GM18517 (cell line): ENCODE measurements at regions not wholly inside any gene's neighbourhood (a gene's known extent, or its start where the extent isn't known, plus 50 kb on each side); places are given as distances from the start of the nearest gene placed in this dataset.
"Not testable (repeated sequence)": the region's sequence is repeated elsewhere in the genome, so short reads cannot be mapped to it uniquely, and the experiment has no call there.

Experiments used
- ATAC-seq: cut with Tn5 transposase; IDR thresholded peaks from one replicate; pipeline ENCODE4 v1.9.1; 2021; ENCODE audit warnings: mild to moderate bottlenecking, moderate library complexity; ENCODE audit not compliant: unreplicated experiment

DNA sequence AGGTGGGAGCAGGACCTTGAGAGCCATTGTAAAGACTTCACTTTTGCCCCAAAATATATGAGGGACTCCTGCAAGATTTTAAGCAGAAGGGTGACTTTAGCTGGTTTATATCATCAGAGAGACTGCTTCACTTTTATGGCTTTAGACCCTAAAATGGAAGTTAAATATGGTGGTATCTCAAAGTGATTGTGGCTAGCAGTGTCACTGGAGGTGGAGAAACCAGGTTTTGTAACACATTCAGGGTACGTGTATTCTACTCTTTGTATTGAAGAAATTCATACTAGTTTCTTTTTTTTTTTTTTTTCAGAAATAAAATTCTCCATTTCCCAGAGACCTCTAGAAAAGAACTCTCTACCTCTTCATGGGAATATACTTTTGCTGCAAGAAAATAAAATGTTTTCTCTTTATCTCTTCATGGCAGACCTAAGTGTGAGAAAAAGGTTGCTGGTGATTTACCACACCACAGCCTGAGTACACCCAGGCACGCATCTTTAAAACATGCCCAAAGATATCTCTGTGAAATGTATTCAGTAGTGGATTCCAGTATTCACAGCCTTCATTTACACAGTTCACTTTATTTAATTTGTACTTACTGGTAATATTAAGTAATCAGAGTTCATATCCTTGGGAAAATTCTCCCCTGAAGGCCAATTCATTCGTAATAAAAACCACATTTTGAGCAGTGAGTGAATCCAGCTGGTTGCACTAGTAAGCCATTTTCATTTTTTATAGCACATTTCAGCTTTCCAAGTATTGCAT lies 74.3 kb upstream of the GUCY1A1 start:
- no peak for ATAC-seq

GRCh38 chr4:155591738-155592143 lies 74.9 kb upstream of the GUCY1A1 start:
- no peak for ATAC-seq

DNA sequence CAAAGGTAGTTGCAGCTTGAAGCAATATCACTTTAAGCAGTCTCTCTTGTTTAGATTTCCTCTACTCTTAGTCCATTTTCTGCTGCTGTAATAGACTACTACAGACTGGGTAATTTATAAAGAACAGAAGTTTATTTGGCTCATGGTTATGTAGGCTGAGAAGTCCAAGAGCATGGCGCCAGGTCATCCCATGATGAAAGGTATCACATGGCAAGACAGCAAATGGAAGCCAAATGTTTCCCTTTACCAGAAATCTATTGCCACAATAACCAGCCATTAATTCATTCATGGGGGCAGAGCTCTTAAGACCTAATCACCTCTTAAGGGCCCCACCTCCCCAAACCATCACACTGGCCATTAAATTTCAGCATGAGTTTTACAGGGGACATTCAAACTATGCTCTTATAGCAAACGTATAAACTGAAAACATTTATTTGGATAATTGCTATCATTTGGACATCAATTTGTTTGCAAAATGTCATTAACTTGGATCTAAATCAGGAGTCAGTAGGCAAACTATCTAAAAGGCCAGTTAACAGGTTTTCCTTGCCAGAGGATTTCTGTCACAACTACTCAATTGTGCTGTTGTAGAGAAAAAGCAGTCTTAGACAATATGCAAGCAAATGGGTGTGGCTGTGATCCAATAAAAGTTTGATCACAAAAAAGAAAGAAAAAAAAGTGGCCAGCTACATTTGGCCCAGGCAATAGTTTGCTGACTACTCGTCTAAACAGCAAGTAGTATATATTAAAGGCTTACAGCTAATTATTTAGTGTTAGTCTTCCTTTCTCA lies 75.7 kb upstream of the GUCY1A1 start:
- ATAC-seq = no peak

DNA sequence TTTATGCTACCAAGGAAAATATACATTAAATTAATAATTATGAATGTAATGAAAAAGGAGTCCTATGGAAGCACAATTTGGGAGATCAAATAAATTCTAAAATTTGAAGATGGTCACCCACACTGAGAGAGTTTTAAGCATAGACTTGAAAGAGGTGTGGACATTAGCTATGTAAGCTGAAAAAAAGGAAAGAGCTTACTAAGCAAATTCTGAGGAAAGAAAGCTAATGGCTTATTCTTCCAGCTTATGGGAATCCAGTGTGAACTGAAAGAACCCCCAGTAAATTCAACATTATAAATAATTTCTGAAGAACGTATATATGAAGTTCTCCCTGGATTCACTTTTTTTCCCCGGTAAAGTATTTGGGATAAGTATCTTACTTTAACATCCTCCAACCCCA lies 78.2 kb upstream of the GUCY1A1 start:
- no peak for ATAC-seq

DNA sequence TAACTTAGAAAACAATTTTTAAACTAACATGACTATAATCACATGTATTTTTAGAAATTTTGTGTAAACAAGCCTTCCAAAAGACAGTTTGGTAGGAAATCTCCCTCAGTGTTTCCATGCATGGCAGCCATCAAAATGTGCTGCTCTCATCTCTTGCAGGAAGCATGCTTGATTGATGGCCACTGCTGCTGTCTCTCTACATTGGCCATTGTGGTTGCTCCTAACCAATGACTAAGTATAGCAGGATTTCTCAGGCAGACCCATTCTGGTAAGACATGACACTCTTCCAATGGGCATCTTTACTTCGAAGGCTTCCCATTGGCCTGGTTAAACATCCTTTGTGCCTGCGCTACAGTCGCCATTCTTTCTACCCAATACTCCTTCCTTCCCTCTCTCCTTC lies 78.9 kb upstream of the GUCY1A1 start:
- ATAC-seq = no peak

DNA sequence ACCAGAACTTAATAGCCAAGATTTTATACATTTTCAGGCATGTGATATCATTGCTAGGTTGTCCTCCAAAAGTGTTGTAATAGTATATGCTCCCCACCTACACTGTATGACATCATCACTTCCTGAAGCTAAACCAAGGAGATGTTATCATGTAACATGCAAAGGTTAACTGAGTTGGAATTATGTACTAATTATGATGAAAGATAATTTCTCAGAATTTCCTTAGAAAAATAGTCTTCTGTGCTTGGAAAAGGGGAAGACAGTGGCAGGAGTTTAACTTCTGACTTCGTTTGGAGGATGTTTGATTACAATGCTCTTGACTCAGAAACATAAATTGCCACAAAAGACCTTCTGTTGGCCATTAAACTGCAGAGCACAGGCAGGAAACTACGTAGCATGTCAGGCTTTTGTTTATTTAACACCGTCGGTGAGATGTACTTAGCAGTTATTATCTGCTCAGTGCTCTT lies 83.6 kb upstream of the GUCY1A1 start:
- no peak for ATAC-seq

- ATAC-seq = no peak
Measured at GRCh38 chr4:155582041-155582440, 84.6 kb upstream of the GUCY1A1 start.

DNA sequence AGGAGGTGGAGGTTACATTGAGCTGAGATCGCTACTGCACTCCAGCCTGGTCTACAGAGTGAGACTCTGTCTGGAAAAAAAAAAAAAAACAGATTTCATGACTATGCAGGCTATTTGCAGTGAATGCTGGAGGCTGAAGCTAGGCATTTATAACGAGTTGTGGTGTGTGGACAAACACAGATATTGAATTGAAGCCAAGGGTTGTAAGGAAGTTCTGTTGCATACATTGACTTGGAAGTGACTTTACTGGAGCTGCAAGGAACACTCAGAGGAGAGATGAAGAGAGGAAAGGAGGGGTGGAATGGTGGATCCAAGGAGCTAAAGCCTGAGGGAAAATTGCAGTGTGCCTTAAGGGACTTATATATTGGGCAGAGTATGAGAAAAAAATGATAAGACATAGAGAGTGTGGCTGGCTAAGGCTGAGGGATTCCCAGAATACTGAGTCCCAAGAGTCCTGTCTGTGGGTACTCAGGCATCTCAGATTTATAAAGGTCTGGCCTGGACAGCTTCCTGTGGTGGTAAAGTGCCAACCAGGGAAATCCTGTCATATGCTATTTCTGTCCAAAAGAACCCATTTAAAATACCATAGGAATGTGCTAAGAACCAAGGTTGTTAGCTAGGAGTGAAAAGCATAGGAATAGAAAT lies 87.8 kb upstream of the GUCY1A1 start:
- ATAC-seq = no peak

DNA sequence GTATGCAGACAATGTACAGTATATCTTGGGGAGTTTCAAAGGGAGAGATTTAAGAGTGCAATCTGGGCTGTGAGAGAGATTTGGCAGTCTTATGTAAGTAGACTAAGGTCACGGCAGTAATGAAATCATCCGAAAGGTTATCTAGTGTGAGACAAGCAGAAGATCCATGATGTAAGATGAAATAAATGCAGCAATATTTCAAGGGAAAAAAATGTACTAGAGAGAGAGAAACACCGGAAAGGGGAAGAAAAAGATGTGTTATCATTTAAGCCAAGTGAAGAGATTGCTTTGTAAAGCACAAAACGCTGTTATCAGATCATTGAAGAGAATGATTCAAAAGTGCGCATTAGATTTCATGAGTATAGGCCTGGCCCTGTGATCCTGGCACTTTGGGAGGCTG lies 88.4 kb upstream of the GUCY1A1 start:
- ATAC-seq = no peak

GRCh38 chr4:155574329-155574728 lies 92.3 kb upstream of the GUCY1A1 start:
- not testable (repeated sequence) for ATAC-seq

DNA sequence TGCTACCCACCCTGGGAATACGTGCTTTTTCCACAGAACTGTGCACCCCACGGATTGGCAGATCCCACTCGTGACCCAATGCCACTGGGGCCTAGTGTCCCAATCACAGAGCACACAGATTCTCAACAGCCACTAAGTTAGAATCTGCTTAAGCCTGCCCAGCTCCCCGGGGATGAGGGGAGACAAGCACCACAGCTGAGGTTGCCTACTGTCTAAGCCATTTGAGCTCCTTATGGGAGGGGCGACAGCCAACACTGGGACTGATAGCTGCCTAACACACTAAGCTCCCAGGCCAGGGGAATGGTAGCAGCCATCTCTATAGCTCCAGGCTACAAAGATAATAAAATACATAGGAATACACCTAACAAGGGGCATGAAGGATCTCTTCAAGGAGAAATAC lies 93.5 kb upstream of the GUCY1A1 start:
- no peak for ATAC-seq

DNA sequence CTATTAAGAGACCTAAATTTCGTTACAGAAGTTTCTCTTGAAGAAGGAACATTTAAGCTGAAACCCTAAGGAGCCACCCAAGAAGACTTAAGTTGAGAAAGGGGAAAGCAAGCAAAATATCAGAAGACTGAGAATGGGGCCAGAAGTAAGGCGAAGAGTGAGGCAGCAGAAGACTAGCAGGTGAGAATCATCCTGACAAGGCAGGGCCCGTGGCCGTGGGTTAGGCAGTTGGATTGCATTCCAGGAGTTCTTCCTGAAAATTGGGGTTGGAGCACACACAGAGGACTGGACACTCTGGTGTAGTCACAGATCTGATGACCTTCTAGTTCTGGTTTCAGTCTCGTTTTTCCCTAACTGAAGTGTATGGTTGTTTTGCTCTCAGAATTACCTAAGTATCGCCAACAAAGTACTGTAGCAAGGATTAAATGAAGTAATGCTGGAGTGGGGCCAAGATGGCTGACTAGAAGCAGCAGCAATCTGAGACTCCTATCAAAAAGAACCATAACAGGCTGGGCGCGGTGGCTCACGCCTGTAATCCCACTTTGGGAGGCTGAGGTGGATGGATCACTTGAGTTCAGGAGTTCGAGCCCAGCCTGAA lies 94.4 kb upstream of the GUCY1A1 start:
- ATAC-seq = no peak

- no peak for ATAC-seq
Measured at GRCh38 chr4:155571184-155571944, 95.3 kb upstream of the GUCY1A1 start.

- ATAC-seq = no peak
Measured at GRCh38 chr4:155570661-155571060, 96.0 kb upstream of the GUCY1A1 start.

- no peak for ATAC-seq
Measured at GRCh38 chr4:155569960-155570515, 96.6 kb upstream of the GUCY1A1 start.

GRCh38 chr4:155569471-155569870 lies 97.2 kb upstream of the GUCY1A1 start:
- ATAC-seq = no peak

GRCh38 chr4:155568641-155569220 lies 97.9 kb upstream of the GUCY1A1 start:
- no peak for ATAC-seq

- no peak for ATAC-seq
Measured at GRCh38 chr4:155566354-155566753, 100.3 kb upstream of the GUCY1A1 start.

GRCh38 chr4:155565776-155566175 lies 100.9 kb upstream of the GUCY1A1 start:
- no peak for ATAC-seq

- ATAC-seq = no peak
Measured at GRCh38 chr4:155565330-155565729, 101.3 kb upstream of the GUCY1A1 start.
